ENCODE measurements at regions not wholly inside any gene's neighbourhood (a gene's known extent, or its start where the extent isn't known, plus 50 kb on each side); places are given as distances from the start of the nearest gene placed in this dataset.
"Not testable (repeated sequence)": the region's sequence is repeated elsewhere in the genome, so short reads cannot be mapped to it uniquely, and the experiment has no call there.

- not testable (repeated sequence) for TF ChIP-seq CTCF (IDR thresholded peaks at IDR 0.05); EP300 (IDR thresholded peaks at IDR 0.05; ENCODE audit: low read depth)
Observed at GRCh38 chr2:87223873-87224272, 202.2 kb upstream of the PLGLB1 start.
